A673 (cell line): ENCODE measurements at regions not wholly inside any gene's neighbourhood (a gene's known extent, or its start where the extent isn't known, plus 50 kb on each side); places are given as distances from the start of the nearest gene placed in this dataset.
A peak's percentile ranks its signal among the peaks of the same experiment; 100 is the strongest.

Source experiments
- BruUV-seq: library from RNA; stranded (reverse); fragments of 400-500 nt; replicated peaks from 2 replicates; lab custom pipeline; 2021; lab: Mats Ljungman, UMichigan
- CTCF ChIA-PET: fragments of 300-600 bp; sonication (Branson Sonifier 250); formaldehyde crosslinking; loops from one replicate; lab custom pipeline; 2022; ENCODE audit warnings: antibody characterized with exemption; lab: Charles Lee
- POLR2A ChIA-PET: fragments of 300-600 bp; sonication (Branson Sonifier 250); formaldehyde crosslinking; loops from one replicate; lab custom pipeline; 2022; ENCODE audit warnings: antibody characterized with exemption; ENCODE audit not compliant: low non-redundant PET; lab: Charles Lee
- DNase-seq: peaks from one replicate; pipeline ENCODE4 v3.0.0-alpha.2; 2015; ENCODE audit warnings: low spot score
- H3K27ac ChIP-seq: fragments of 200-600 bp; sonication (generic); 2 replicates; pipeline ENCODE4 v1.5.1; 2016; ENCODE audit warnings: mixed run types, low read depth, mild to moderate bottlenecking, mixed read lengths, antibody characterized with exemption, low read length; ENCODE audit not compliant: poor library complexity, severe bottlenecking
- H3K27me3 ChIP-seq: fragments of 200-600 bp; sonication (generic); replicated peaks from 2 replicates; pipeline ENCODE4 v1.6.1; 2017; ENCODE audit warnings: mixed run types, low read depth, mild to moderate bottlenecking, mixed read lengths, antibody characterized with exemption, low read length; ENCODE audit not compliant: insufficient read depth, poor library complexity
- H3K36me3 ChIP-seq: fragments of 200-600 bp; sonication (generic); 2 replicates; pipeline ENCODE4 v1.6.1; 2016; ENCODE audit warnings: mixed run types, mild to moderate bottlenecking, mixed read lengths, antibody characterized with exemption, low read length; ENCODE audit not compliant: insufficient read depth, poor library complexity, severe bottlenecking
- H3K4me1 ChIP-seq: fragments of 200-600 bp; sonication (generic); 2 replicates; pipeline ENCODE4 v1.6.1; 2017; ENCODE audit warnings: mixed run types, mild to moderate bottlenecking, mixed read lengths, antibody characterized with exemption, low read length; ENCODE audit not compliant: insufficient read depth, poor library complexity, severe bottlenecking
- H3K4me3 ChIP-seq: fragments of 200-600 bp; sonication (generic); 2 replicates; pipeline ENCODE4 v1.5.1; 2016; ENCODE audit warnings: low read depth, mixed run types, mild to moderate bottlenecking, mixed read lengths, low read length; ENCODE audit not compliant: poor library complexity, severe bottlenecking
- H3K9me3 ChIP-seq: fragments of 200-600 bp; sonication (generic); 2 replicates; pipeline ENCODE4 v1.6.1; 2016; ENCODE audit warnings: mixed run types, low read depth, mild to moderate bottlenecking, mixed read lengths, antibody characterized with exemption, low read length; ENCODE audit not compliant: poor library complexity, severe bottlenecking
- EZH2 ChIP-seq: fragments of 200-600 bp; sonication (generic); IDR thresholded peaks from 2 replicates; pipeline ENCODE4 v1.6.1; 2017; ENCODE audit warnings: borderline replicate concordance, low read depth, mild to moderate bottlenecking, mixed read lengths, antibody characterized with exemption, low read length; ENCODE audit not compliant: poor library complexity, severe bottlenecking
- intact Hi-C: fragments of 100-400 bp; cut with micrococcal nuclease; formaldehyde crosslinking; loops from one replicate; pipeline ENCODE4 v1.10.0; 2022; ENCODE audit not compliant: unreplicated experiment
- TF ChIP-seq, protein P1 (sequence below): fragments of 300-800, 200-600 bp; sonication (generic); conservative IDR thresholded peaks from 2 replicates; pipeline ENCODE4 v1.5.1; 2017; ENCODE audit warnings: low read depth, mild to moderate bottlenecking, antibody characterized with exemption, low read length, moderate library complexity, mixed read lengths

DNA sequence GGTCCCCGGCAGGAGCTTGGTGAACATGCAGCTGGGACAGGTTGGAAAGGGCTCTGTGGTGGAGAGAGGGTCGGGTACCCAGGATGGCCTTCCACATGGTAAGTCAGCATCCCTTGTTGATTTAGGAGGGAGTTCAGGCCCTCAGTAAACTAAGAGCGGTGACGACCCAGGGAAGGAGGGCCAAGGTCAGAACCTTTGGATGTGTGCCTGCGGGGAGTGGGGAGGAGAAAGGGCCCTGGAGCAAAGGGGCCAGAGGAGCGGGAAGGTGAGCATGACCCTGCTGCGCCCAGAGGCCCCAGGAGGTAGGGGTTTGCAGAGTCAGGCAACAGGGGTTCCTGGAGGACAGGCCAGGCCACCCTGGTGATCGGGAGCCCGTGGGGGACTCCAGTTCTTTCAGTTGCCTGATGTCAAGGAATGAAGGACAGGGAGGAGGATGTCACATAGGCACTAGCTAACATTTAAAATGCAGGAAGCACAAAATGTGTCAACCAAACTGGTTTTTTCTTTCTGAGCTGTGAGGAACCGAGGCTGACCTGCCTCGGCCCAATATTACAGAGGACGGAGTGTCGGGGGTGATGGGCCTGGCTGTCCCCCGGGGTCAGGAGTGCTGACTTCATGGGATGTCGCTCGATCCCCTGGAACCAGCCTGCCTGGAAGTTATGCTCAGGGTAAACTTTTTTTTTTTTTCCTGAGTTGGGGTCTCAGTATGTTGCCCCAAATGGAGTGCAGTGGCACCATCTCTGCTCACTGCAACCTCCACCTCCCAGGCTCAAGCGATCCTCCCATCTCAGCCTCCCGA lies 117.4 kb upstream of the SLC45A1 start:
- POLR2A ChIA-PET, result interaction anchor here (0.7 kb wide), 1 partner anchor 461 kb away, joined by 3 read pairs; no protein-coding TSS in a partner anchor

DNA sequence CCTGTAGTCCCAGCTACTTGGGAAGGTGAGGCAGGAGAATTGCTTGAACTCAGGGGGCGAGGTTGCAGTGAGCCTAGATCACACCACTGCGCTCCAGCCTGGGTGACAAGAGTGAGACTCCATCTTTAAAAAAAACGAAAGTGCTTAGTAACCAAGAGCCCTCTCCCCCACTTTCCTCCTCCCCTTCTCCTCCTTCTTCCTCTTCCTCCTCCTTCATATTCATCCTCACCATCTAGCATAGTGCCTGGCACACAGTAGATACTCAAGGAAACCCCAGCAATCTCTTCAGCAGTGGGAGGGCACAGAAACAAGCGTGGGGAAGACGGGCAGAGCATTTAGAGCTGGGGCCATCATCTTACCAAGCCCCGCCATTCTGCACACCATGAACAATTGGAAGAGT lies 119.4 kb upstream of the SLC45A1 start:
- DNase-seq, result no peak
- H3K27ac ChIP-seq, result no peak overlapping the region
- BruUV-seq, result no TSS peak
- H3K36me3 ChIP-seq, result no peaks in the 10 kb centered on the region
- peaks cover 6% of the 10 kb centered on the region for H3K4me1 ChIP-seq
- no peak overlapping the region for H3K4me3 ChIP-seq
- POLR2A ChIA-PET, result no interaction called here
- TF ChIP-seq EZH2, result no peak
- TF ChIP-seq, protein P1, sequence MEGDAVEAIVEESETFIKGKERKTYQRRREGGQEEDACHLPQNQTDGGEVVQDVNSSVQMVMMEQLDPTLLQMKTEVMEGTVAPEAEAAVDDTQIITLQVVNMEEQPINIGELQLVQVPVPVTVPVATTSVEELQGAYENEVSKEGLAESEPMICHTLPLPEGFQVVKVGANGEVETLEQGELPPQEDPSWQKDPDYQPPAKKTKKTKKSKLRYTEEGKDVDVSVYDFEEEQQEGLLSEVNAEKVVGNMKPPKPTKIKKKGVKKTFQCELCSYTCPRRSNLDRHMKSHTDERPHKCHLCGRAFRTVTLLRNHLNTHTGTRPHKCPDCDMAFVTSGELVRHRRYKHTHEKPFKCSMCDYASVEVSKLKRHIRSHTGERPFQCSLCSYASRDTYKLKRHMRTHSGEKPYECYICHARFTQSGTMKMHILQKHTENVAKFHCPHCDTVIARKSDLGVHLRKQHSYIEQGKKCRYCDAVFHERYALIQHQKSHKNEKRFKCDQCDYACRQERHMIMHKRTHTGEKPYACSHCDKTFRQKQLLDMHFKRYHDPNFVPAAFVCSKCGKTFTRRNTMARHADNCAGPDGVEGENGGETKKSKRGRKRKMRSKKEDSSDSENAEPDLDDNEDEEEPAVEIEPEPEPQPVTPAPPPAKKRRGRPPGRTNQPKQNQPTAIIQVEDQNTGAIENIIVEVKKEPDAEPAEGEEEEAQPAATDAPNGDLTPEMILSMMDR, result no peak
- CTCF ChIA-PET, result no interaction called here
- no peaks in the 10 kb centered on the region for H3K27me3 ChIP-seq
- no peaks in the 10 kb centered on the region for H3K9me3 ChIP-seq
- intact Hi-C loops, result no loop called here

More for the DNA sequence above, 117.4 kb upstream of the SLC45A1 start:
- Histone ChIP-seq H3K36me3 (no peaks in the 10 kb centered on the region), H3K27ac (no peak overlapping the region), H3K27me3 (no peaks in the 10 kb centered on the region), H3K4me3 (no peak overlapping the region), H3K4me1 (peaks cover 6% of the 10 kb centered on the region), H3K9me3 (no peaks in the 10 kb centered on the region)
- no TSS peak for BruUV-seq
- CTCF ChIA-PET, result no interaction called here
- no peak for DNase-seq
- intact Hi-C loops, result no loop called here
- TF ChIP-seq, protein P1, result no peak
- TF ChIP-seq EZH2, result no peak

DNA sequence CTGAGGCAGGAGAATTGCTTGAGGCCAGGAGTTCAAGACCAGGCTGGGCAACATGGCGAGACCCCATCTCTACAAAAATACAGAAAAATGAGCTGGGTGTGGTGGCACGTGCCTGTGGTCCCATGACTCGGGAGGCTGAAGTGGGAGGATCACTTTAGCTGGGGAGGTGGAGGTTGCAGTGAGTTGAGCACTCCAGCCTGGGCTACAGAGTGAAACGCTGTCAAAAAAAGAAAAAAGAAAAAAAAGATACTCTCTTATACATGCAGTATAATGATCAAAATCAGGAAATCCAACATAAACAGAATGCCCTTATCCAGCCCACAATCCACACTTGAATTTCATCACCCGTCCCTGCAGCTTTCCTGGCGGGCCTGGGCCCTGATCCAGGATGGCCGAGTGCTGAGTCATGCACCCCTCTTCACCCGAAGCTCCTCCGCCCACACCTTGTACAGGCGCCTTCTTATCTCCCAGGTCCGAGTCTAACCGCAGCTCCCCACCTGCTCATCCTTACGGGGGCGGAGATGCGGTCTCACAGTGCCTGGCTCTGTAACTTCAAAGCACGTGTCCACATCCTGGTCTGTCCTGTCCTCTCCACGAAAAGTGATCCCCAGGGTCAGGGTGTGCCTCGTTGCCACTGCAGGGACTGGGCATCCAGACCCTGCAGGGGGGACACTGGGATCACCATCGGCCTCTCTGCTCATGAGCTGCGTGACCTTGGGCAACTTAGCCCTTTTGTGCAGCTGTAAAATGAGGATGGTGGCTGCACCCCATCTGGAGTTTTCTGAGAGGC lies 120.2 kb upstream of the SLC45A1 start:
- Histone ChIP-seq H3K4me1 (peaks cover 6% of the 10 kb centered on the region), H3K27ac (no peak overlapping the region), H3K4me3 (no peak overlapping the region), H3K9me3 (no peaks in the 10 kb centered on the region), H3K27me3 (no peaks in the 10 kb centered on the region), H3K36me3 (no peaks in the 10 kb centered on the region)
- BruUV-seq, result no TSS peak
- no peak for TF ChIP-seq EZH2
- TF ChIP-seq, protein P1, result no peak
- peak; percentile 35 for DNase-seq
- ChIA-PET POLR2A (no interaction called here), CTCF (no interaction called here)
- intact Hi-C loops, result no loop called here
